AG04450 (cell line): ENCODE measurements at regions not wholly inside any gene's neighbourhood (a gene's known extent, or its start where the extent isn't known, plus 50 kb on each side); places are given as distances from the start of the nearest gene placed in this dataset.

ENCODE experiments used
- CTCF ChIA-PET: fragments of 300-600, 350-600 bp; formaldehyde crosslinking; extraction: SDS; loops from one replicate; lab custom pipeline; 2022; ENCODE audit warnings: antibody characterized with exemption, inconsistent platforms; lab: Charles Lee
- POLR2A ChIA-PET: fragments of 350-600 bp; formaldehyde crosslinking; extraction: SDS; loops from one replicate; lab custom pipeline; 2021; ENCODE audit warnings: antibody characterized with exemption, inconsistent platforms; lab: Yijun Ruan, JAX
- DNase-seq: peaks from one replicate; pipeline ENCODE4 v3.0.0-alpha.2; 2011; ENCODE audit warnings: low read depth, low spot score
- H3K27ac ChIP-seq: one replicate; pipeline ENCODE4 v1.5.1; 2012; ENCODE audit warnings: low read depth, low read length, control low read depth
- H3K27me3 ChIP-seq: one replicate; pipeline ENCODE4 v1.6.0; 2012; ENCODE audit warnings: low read length; ENCODE audit not compliant: control insufficient read depth, insufficient read depth
- H3K4me3 ChIP-seq: 2 replicates; pipeline ENCODE4 v1.5.1; 2011; ENCODE audit warnings: mild to moderate bottlenecking, low read depth, low read length, control low read depth
- H3K9me3 ChIP-seq: 2 replicates; pipeline ENCODE4 v1.5.1; 2012; ENCODE audit warnings: low read length; ENCODE audit not compliant: control insufficient read depth, insufficient read depth
- CTCF ChIP-seq: IDR thresholded peaks from 2 replicates; pipeline ENCODE4 v1.5.1; 2011; ENCODE audit warnings: low read depth, low read length, control low read depth, inconsistent platforms

- H3K27ac ChIP-seq = no peak overlapping the region
- H3K4me3 ChIP-seq = no peak overlapping the region
- no peaks in the 10 kb centered on the region for H3K27me3 ChIP-seq
- no peak for TF ChIP-seq CTCF
- H3K9me3 ChIP-seq = peaks cover 7% of the 10 kb centered on the region
- CTCF ChIA-PET = no interaction called here
- no peak for DNase-seq
- POLR2A ChIA-PET = no interaction called here
Measured at GRCh38 chr6:163756079-163756478, 341.6 kb downstream of the QKI start.

- CTCF ChIA-PET = no interaction called here
Measured at GRCh38 chr6:163754866-163755265, 340.3 kb downstream of the QKI start.

GRCh38 chr6:163753430-163753829 is 338.9 kb downstream of the QKI start:
- Histone ChIP-seq H3K4me3 (no peak overlapping the region), H3K27ac (no peak overlapping the region), H3K9me3 (peaks cover 25% of the 10 kb centered on the region), H3K27me3 (no peaks in the 10 kb centered on the region)
- no peak for TF ChIP-seq CTCF
- DNase-seq = no peak
- ChIA-PET POLR2A (no interaction called here), CTCF (no interaction called here)

More at GRCh38 chr6:163754866-163755265, 340.3 kb downstream of the QKI start:
- H3K27ac ChIP-seq = no peak overlapping the region
- no peaks in the 10 kb centered on the region for H3K27me3 ChIP-seq
- no peak for DNase-seq
- TF ChIP-seq CTCF = no peak
- no peak overlapping the region for H3K4me3 ChIP-seq
- POLR2A ChIA-PET = no interaction called here
- peaks cover 17% of the 10 kb centered on the region for H3K9me3 ChIP-seq

GRCh38 chr6:163752446-163752845 is 337.9 kb downstream of the QKI start:
- no peaks in the 10 kb centered on the region for H3K27me3 ChIP-seq
- H3K4me3 ChIP-seq = no peak overlapping the region
- TF ChIP-seq CTCF = no peak
- no peak overlapping the region for H3K27ac ChIP-seq
- ChIA-PET POLR2A (no interaction called here), CTCF (no interaction called here)
- no peak for DNase-seq
- H3K9me3 ChIP-seq = peaks cover 26% of the 10 kb centered on the region

- H3K27me3 ChIP-seq = no peaks in the 10 kb centered on the region
- ChIA-PET CTCF (no interaction called here), POLR2A (no interaction called here)
- no peak for DNase-seq
- no peak overlapping the region for H3K4me3 ChIP-seq
- peaks cover 26% of the 10 kb centered on the region for H3K9me3 ChIP-seq
- no peak overlapping the region for H3K27ac ChIP-seq
- no peak for TF ChIP-seq CTCF
Measured at GRCh38 chr6:163751032-163751525, 336.6 kb downstream of the QKI start.
